ENCODE measurements at regions not wholly inside any gene's neighbourhood (a gene's known extent, or its start where the extent isn't known, plus 50 kb on each side); places are given as distances from the start of the nearest gene placed in this dataset.

DNA sequence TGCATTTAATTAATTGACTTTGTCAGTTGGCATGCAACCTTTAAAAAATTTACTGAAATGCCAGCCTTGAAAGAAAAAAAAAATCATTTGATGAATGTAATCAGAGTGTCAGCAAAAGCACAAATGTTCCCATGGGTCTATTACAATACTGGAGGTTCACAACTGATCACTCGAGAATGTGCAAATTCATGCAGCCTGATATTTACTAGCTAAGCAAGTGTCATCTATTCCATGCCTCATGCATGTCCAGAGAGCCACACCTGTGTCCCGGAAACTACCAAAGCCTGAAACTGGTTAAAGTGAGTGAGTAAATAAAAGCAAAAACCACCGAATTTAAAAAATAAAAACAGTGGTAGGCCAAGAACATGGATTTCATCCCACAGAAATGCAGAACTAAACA is 415.3 kb upstream of the ID2 start:
- no peak for DNase-seq (ENCODE audit: extremely low read depth in 1 of 11, low read depth in 9 of 11, low spot score in 4 of 11)

DNA sequence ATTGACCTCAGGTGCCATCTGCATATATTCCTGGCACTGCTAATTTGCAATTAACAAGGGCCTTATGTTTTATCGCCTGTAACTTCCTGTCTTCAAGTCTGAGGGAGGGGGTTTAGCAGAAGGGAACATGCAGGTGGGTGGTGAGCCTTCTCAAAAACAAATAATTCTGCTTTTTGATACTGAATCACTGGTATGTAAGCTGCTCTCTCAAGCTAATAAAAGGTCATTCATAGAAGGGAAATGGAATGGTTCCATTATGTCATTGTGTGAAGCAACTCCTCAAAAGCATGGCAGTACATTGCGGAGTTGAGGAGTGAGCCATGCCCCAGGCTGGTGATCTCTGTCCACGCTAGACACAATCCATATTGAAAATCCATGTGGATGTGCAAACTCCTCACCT is 414.8 kb upstream of the ID2 start:
- DNase-seq (ENCODE audit: extremely low read depth in 1 of 11, low read depth in 9 of 11, low spot score in 4 of 11): no peak

DNA sequence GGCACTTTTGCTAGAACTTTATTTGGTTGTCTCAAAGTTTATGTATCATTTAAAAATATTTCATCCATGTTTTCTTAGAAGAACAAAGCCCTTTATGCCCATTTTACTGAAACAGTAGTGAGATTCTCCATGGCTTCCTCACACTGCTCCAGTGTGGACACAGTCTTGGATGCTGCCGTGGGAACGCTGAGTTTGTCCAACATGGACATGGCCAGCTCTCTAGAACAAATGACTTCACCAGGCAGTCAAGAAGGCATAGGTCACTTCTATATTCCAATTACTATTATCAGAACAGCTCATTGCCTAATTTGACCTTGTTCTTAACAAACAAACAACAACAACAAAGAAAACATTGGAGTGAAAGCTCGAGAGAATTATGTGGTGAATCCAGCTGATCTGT is 414.1 kb upstream of the ID2 start:
- no peak for DNase-seq (ENCODE audit: extremely low read depth in 1 of 11, low read depth in 9 of 11, low spot score in 4 of 11)

DNA sequence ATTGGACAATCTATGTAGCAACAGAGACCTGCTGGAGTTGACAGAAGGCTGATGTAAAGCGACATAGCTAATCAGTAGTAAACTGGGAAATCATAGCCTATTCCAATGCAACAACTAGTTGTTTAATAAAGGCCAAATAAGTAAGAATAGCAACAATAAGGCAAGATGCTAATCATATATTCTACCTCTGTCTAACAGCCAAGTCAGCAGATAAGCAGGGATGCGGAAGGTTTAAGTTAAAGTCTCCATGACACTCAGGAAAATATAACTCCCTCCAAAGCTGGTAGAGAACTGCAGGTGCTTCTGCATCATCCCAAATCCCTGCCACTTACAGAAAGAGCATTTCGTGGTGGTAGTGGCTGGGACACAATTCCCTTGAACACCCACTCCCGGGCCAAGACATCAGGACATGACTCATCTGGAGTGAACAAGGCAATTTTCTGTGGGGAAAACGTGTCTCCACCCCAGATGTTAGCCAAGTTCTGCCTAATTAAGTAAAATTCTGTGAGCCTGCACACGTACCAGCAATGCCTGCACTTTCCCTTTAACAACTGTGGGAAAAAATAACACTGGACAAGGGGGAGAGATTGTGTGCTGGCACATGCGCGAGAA is 413.6 kb upstream of the ID2 start:
- DNase-seq (ENCODE audit: extremely low read depth in 1 of 11, low read depth in 9 of 11, low spot score in 4 of 11): no peak

DNA sequence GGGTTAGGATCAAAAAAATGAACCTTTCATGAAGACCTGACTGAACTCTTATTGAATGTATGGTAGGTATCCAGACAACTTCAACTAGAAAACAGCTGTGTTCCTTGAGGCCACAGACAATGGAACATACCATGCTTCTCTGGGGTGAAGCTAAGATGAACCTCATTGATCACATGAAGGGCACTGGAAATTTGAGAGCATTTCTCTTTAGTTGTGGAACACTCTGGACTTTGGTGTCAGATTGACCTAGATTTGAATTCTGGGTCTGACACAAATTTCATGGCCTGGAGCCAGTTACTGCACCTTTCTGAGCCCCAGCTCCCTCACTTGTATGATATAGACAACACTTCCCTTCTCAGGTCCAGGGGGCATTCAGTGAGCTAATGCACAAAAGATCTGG is 411.2 kb upstream of the ID2 start:
- DNase-seq (ENCODE audit: extremely low read depth in 1 of 11, low read depth in 9 of 11, low spot score in 4 of 11): no peak

DNA sequence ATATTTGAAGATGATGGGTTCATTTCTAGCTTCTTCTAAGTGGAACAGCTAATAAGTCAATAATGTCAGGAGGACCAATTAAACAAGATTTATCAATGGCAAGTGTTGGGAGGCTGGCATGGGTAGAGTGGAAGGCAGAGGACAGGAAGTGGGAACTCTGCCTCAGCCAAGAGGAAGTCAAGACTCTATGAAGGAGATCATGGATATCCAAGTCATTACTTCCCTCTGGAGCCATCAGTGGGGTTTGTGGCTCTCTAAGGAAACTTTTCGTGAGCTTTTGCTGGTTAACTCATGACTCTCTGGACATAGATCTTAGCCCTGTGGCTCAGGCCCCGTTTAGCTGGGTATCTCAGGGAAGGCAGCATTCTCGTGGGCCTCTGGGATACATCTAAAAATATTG is 410.4 kb upstream of the ID2 start:
- DNase-seq (ENCODE audit: extremely low read depth in 1 of 11, low read depth in 9 of 11, low spot score in 4 of 11): no peak

DNA sequence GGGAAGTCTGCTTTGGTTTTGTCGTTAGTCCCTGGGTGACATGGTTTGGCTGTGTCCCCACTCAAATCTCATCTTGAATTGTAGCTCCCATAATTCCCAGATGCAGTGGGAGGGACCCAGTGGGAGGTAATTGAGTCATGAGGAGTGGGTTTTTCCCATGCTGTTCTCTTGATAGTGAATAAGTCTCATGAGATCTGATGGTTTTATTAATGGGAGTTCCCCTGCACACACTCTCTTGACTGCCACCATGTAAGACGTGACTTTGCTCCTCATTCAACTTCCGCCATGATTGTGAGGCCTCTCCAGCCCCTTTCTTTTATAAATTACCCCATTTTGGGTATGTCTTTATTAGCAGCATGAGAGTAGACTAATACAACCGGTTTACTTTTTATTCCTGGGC is 405.8 kb upstream of the ID2 start:
- no peak for DNase-seq (ENCODE audit: extremely low read depth in 1 of 11, low read depth in 9 of 11, low spot score in 4 of 11)

DNA sequence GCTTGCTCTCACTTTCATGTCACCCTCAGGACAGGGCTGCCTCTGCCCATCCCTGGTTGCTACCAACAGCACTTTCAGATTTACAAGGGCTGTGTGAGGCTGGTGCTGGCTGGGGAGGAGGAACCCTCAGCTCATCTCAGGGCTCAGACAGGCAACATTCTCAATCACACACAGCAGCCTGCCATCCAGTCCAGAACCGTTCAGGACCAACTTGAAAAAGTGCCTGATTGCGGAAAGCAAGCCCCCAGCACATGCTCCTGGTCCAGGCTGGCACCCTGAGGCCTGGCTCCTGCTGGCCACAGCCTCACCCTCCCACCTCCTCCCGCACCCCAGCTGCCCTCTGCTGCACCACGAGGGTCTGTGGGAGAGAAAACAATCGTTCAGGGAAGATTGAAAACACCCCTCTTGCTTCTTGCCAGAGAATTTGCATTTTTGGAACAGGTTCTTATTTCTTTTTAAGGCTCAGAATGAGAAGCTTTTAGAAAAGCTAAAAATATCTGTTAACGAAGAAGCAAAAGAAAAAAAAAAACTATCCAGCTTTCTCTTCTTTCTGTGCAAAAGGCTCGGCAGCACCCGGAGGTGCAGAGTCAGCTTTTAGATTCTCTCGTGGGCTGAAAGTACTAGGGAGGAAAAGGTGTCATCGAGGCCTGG is 403.8 kb upstream of the ID2 start:
- DNase-seq (ENCODE audit: extremely low read depth in 1 of 11, low read depth in 9 of 11, low spot score in 4 of 11): no peak

DNA sequence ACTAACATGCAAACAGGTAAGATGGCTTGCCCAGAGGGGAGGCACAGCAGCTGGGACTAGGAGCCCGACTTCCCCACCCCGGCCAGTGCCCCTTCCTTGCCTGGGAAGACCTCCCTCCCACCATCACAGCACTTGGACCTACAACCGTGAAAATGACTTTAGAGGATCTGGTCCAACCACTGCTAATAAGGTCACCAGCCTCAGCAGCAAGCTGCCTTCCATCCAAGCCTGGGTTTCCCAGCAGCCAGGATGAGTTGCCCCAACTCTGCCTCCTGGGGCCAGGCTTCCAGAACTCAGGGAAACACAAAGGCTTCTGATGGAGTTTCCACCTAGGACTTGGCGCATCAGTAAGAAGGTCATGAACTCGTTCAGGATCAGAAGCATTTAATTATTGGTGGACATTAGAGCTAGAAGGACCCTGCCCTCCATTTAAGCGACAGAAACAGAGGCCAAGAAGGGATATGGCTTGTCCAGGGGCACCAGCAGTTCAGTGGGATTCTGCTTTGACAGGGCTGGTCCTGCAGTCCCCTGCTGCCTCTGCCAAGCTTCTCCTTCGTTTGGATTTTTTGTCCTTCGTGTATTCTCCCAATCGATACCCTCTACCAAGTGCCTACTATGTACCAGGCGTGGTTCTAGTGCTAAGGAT is 403.0 kb upstream of the ID2 start:
- no peak for DNase-seq (ENCODE audit: extremely low read depth in 1 of 11, low read depth in 9 of 11, low spot score in 4 of 11)

DNA sequence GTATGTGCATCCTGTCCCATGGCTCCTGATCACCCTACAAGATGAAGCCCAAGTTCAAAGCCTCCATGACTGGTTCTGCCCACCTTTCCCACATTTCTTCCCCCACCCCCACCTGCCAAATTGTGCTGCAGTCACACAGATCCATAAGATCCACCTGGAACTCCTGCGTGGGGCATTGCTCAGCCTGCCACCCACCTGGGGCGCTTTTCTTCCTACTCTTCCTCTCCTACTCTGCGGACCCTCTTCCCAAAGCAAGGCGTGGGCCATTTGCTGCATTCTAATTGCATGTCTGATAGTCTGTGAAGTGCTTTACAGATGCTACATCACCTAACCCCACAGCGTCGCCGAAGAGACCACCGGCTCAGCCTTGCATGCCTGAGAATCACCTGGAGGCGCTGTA is 402.4 kb upstream of the ID2 start:
- DNase-seq (ENCODE audit: extremely low read depth in 1 of 11, low read depth in 9 of 11, low spot score in 4 of 11): no peak

DNA sequence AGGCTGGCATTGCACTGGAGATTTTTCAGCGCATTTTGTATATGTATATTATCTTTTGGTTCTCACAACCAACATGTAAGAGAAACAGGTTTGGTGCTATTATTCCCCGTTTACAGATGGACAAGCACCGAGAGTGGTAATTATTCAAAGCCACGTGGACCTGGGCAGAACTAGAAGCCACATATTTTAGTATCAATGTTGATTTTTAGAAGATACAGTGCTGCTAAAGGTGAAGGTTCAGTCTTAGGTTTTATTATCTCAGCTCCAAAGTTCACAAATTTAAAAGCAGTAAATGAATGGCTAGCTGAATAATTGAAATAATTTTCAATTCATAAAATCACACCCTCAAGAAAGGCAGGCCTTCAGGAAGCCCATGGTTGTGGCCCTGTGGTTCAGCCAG is 400.6 kb upstream of the ID2 start:
- no peak for DNase-seq (ENCODE audit: extremely low read depth in 1 of 11, low read depth in 9 of 11, low spot score in 4 of 11)

DNA sequence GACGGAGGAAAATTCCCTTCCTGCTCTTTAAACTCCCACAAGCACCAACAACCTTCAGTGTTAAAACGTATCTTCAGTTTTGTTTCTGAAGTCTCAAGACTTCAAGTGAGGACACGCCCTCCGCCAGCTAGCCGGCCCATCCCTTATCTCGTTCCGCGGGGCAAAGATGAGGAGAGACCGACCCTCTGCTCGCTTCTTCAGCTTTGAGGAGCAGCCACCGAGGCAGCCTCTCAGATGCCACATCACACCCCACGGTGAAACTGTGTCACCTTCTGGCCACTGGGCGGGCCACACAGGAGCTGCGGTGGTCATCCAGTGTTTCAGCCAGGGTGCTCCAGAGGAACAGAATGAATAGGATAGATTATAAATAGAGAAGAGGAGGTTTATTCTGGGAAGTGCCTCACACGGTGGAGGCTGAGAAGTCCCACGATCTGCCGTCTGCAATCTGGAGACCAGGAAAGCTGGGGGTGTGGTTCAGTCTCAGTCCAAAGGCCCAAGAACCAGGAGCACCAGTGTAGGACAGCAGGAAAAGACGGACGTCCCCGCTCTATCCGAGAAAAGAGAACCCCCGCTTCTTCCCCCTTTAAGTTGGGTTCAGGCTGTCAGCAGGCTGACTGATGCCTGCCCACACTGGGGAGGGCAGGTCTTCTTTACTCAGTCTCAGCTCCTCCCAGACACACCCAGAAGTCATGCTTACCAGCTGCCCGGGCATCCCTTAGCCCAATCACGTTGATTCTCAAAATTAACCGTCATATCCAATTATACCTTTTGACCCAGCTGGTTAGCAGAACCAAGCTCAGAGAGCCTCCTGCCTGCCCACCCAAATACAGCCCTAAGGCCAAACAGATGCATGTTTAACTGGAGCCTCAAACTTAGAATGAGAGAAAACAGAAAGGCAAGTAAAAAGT is 399.7 kb upstream of the ID2 start:
- DNase-seq (ENCODE audit: extremely low read depth in 1 of 11, low read depth in 9 of 11, low spot score in 4 of 11): no peak

DNA sequence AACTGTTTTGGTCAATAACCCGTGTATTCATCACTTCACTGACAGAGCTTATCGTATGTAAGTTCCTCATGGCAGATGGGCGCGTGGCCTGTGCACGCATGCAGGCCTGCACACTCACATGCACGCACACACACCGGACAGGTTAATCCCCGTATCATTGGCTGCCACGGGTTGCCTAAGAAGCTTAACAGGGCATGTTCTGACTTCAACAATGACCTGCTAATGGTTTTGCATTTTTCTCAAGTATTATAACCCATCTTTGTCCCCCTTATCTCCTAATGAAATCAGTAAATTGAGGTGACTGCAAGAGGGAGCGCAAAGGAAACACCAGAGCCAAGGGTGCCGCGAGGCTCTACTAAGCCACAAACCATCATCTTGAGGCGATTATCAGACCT is 399.0 kb upstream of the ID2 start:
- no peak for DNase-seq (ENCODE audit: extremely low read depth in 1 of 11, low read depth in 9 of 11, low spot score in 4 of 11)

DNA sequence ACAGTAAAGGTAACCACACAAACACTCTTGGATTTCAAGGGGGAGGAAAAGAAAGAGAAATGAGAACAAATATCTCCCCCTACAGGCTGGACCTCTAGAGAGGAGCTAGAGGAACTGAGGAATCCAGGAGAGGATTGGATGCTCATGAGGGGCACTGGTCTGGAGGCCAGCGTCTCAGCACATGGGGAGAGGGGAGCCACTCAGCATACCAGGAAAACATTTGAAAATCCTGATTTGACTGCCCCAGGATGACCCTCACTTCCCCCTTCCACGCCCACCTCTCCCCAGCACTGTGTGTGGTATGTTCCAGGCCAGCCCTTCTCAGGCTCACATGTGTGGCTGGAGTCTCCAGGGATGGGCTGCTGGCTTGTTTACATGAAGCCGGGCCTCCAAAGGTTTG is 396.8 kb upstream of the ID2 start:
- DNase-seq (ENCODE audit: extremely low read depth in 1 of 11, low read depth in 9 of 11, low spot score in 4 of 11): no peak

DNA sequence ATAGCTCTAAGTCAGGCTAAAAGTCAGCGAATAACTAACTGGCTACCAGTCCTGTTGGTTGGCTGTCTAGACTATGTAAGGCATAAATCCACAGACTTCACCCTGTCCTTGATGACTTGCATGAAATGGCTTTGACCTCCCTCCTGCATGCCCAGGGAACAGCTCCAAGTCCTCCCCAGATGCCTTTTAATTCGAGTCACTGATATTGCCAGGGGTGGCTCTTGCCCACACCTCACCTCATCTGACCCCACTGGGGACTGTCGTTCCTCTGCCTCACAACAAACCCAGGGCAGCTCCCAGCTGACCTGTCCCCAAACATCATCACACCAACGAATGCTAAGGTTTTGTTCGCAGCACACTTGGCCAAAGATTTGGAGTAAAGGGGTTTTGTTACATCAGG is 396.0 kb upstream of the ID2 start:
- DNase-seq (ENCODE audit: extremely low read depth in 1 of 11, low read depth in 9 of 11, low spot score in 4 of 11): no peak

DNA sequence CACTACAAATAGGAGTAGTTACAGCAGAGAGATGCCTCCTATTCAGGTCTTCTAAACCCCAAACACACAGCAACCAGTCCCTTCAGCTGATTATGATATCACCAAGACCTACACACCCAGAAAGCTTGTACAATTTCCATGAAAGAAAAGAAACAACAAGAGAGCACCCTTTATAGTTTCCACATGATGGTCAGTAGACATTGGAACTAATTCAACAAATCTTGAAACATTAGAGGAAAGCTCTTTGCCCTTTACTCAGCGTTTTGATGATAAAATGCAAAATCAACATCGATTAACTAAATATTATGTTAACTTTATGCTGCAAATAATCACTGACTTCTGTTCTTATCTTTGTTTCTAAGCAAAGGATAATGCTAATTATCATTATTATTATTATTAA is 393.6 kb upstream of the ID2 start:
- DNase-seq (ENCODE audit: extremely low read depth in 1 of 11, low read depth in 9 of 11, low spot score in 4 of 11): no peak

DNA sequence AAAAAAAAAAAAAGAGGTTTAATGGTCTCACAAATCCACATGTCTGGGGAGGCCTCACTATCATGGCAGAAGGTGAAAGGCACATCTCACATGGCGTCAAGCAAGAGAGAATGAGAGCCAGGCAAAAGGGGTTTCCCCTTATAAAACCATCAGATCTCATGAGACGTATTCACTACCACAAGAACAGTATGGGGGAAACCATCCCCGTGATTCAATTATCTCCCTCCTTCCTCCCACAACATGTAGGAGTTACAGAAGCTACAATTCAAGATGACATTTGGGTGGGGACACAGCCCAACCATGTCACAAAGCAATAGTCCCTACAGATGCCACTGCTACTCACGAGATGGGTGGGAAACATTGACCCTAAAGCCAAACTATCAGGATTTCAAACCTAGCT is 392.7 kb upstream of the ID2 start:
- DNase-seq (ENCODE audit: extremely low read depth in 1 of 11, low read depth in 9 of 11, low spot score in 4 of 11): no peak

DNA sequence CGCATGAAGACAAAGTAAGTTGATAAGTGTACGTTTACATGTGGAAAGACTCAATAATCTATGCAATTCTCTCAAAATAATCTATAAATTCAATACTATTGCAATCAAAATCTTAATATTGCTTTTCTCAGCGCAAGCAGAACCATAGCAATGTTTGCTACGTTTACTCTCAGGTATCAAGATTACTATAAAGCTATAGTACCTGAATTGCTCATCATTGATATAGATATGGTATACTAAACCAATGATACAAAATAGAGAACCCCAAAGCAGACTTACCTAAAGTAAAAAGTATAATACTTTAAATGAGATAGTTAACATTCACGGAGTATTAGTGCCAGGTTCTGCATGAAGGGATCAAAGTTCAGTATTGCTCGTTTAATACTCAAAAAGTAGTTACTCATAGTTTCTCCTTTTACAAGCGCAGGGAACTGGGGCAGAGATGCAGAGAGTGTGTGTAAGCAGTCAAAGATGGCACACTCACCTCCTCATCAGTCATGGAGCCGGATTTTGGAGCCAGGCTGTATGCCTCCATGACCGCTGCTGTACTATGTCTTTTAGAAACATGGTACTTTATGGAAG is 391.0 kb upstream of the ID2 start:
- no peak for DNase-seq (ENCODE audit: extremely low read depth in 1 of 11, low read depth in 9 of 11, low spot score in 4 of 11)

DNA sequence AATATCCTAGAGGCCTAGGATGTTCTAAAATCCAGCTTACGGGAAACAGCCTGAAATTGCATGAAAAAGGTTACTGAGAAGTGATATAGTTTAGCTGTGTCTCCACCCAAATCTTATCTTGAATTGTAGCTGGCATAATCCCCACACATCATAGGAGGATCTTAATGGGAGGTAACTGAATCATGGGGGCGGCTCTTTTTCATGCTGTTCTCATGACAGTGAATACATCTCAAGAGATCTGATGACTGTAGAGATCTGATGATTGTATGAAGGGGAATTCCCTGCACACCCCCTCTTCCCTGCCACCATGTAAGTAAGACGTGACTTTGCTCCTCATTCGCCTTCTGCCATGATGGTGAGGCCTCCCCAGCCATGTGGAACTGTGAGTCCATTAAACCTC is 385.6 kb upstream of the ID2 start:
- no peak for DNase-seq (ENCODE audit: extremely low read depth in 1 of 11, low read depth in 9 of 11, low spot score in 4 of 11)

All from renal cortex interstitium (tissue), 11 donors.